HFF-Myc (cell line): ENCODE measurements at regions not wholly inside any gene's neighbourhood (a gene's known extent, or its start where the extent isn't known, plus 50 kb on each side); places are given as distances from the start of the nearest gene placed in this dataset.

Experiments used
- DNase-seq: peaks from one replicate; pipeline ENCODE4 v3.0.0-alpha.2; 2011; ENCODE audit warnings: low read depth; ENCODE audit errors: extremely low read depth
- H3K4me3 ChIP-seq: replicated peaks from 2 replicates; pipeline ENCODE4 v1.5.1; 2011; ENCODE audit warnings: low read depth, mild to moderate bottlenecking, control low read depth, low read length
- TF ChIP-seq, protein P1 (sequence below): IDR thresholded peaks from 2 replicates; pipeline ENCODE4 v1.5.1; 2012; ENCODE audit warnings: mild to moderate bottlenecking, low read depth, low read length, control low read depth; ENCODE audit errors: missing control alignments

DNA sequence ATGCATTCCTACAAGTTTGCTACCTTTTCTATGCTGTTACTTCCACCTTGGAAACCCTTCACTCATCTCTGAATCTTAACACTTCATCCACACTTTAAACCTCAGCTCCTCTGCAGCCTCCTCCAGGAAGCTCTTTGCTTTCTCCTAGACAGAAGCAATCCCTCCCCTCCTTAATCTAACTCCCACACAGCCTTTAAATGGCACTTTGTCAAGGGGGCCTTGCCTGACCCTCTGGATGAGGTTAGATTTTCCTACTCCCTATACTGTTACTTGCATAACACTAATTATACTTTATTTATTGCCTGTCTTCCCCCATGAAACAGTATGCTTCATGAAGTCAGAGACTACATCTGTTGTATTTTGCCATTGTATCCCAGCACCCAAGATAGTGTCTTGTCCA lies 394.6 kb downstream of the MED13L start:
- DNase-seq: no peak
- H3K4me3 ChIP-seq: no peak overlapping the region
- TF ChIP-seq, protein P1, sequence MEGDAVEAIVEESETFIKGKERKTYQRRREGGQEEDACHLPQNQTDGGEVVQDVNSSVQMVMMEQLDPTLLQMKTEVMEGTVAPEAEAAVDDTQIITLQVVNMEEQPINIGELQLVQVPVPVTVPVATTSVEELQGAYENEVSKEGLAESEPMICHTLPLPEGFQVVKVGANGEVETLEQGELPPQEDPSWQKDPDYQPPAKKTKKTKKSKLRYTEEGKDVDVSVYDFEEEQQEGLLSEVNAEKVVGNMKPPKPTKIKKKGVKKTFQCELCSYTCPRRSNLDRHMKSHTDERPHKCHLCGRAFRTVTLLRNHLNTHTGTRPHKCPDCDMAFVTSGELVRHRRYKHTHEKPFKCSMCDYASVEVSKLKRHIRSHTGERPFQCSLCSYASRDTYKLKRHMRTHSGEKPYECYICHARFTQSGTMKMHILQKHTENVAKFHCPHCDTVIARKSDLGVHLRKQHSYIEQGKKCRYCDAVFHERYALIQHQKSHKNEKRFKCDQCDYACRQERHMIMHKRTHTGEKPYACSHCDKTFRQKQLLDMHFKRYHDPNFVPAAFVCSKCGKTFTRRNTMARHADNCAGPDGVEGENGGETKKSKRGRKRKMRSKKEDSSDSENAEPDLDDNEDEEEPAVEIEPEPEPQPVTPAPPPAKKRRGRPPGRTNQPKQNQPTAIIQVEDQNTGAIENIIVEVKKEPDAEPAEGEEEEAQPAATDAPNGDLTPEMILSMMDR: no peak

DNA sequence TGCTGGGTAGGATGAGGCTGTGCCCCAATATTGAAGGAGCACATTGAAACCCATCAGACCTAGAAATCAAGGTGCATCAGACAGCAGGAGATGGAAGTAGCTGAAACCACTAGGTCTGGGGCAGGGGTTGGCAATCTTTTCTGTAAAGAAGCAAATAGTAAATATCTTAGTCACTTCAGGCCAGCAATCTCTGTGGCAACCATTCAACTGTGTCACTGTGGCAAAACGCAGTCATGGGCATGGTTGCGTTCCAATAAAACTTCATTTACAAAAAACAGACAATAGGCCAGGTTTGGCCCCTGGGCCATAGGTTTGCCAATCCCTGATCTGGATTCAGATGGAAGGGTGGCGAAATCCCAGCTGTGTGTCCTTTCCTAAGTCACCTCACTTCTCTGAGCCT lies 397.3 kb downstream of the MED13L start:
- H3K4me3 ChIP-seq: no peak overlapping the region
- no peak for DNase-seq
- TF ChIP-seq, protein P1: no peak

DNA sequence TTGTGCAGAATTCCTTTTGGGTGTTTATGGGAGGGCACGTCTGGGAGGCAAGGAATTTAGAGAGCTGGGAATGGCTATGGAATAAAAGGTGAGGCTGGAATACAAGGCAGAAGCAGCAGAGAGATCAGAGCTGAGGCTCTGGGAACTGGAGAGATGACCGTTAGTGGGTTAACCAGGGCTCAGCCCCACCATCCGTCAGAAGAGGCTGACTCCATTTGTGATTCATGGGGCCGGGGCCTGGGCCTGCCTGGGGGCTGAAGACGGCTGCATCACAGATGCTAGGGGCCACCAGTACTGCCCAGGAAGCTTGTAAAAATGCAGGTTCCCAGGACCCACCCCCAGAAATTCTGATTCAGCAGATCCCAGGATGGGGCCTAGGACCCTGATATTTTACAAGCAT lies 398.1 kb downstream of the MED13L start:
- no peak for DNase-seq
- H3K4me3 ChIP-seq: no peak overlapping the region
- TF ChIP-seq, protein P1: no peak

DNA sequence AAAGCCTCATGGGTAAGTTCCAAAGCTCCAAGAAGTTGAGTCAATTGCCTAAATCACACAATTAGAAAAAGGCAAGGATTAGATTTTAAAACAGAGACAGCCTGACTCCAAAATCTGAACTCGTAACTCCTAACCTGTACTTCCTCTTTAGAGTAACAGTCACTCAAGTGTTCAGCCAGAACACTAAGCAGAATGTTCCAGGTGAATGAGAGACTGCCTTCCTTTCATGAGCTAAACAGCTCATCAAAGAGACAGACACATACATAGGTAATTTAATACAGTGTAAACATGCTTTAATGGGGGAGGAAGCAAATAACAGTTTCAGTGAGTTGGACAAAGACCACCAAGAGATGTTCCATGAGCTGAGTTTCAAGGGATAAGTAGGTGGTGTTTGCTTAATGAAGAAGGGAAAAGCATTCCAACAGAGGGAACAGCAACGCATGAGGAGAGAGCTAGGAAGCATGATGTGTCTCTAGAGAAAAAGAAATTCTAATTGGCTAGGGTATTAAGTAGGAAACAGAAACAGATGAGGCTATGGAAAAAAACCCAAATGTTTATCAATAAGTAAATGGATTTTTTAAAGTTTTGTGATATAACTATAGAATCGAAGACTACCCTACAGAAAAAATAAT lies 403.9 kb downstream of the MED13L start:
- no peak for DNase-seq
- H3K4me3 ChIP-seq: no peak overlapping the region
- TF ChIP-seq, protein P1: no peak

DNA sequence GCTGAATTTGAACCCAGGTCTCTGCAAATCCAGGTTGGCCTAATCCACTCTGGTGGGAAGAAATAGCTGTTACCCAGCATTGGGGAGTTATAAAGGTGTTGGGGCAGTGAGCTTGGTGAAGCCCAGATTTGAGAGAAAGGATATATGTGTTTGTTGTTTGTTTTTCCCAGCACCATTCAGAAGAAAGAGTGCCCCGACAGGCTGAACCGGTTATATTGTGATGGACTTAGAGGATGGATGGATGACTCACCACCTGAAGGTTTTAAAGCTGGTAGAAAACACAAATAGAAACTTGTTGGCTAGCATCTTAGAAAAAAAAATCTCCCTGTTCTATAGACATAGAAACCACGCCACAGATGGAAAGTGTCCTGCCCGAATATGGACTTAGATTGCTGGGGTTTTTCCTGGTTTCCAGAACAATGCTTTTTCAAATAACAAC lies 404.6 kb downstream of the MED13L start:
- no peak for DNase-seq
- no peak overlapping the region for H3K4me3 ChIP-seq
- TF ChIP-seq, protein P1: no peak

DNA sequence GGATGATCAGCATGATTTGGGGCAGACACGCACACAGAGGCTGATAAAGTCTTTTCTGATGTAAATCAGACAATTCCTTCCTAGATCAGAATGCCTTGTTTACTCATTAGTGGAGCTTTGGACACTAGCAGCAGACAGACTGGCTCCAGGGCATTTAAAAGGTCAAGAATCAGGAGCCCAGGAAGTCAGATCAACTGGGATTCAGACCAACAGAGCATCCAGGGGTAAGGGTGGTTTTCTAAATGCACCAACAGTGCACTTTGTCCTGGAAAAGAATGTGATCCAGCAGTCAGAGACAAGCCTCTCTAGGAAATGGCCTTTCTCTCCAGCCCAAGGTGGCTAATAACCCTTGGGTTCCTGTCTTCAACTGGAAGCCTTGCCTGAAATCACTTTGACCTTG lies 405.3 kb downstream of the MED13L start:
- TF ChIP-seq, protein P1: no peak
- DNase-seq: no peak
- H3K4me3 ChIP-seq: no peak overlapping the region

DNA sequence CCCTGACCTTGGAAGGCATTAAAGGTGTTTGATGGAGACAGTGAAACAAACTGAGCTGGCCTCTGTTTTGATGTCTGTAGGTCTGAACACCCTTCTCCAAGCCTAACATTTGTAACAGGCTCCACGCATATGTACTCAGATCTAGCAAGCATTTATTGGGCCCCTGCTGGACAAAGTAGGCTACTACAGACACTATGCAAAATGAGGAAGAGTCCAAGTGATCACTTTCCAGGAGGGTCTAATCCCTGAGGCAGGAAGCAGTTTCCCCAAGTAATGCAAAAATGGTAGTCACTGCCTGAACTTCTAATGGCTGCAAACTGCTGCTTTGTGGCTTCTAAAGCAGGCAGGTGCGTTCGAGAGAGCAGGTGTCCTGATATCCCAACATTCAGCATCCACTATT lies 405.8 kb downstream of the MED13L start:
- DNase-seq: peak; percentile 54
- TF ChIP-seq, protein P1: peak; percentile 69
- H3K4me3 ChIP-seq: no peak overlapping the region
